HG03159 (cell line): ENCODE measurements at regions not wholly inside any gene's neighbourhood (a gene's known extent, or its start where the extent isn't known, plus 50 kb on each side); places are given as distances from the start of the nearest gene placed in this dataset.

Experiments used
- ATAC-seq: cut with Tn5 transposase; IDR thresholded peaks from one replicate; pipeline ENCODE4 v1.9.1; 2021; ENCODE audit warnings: mild to moderate bottlenecking, moderate library complexity; ENCODE audit not compliant: unreplicated experiment

DNA sequence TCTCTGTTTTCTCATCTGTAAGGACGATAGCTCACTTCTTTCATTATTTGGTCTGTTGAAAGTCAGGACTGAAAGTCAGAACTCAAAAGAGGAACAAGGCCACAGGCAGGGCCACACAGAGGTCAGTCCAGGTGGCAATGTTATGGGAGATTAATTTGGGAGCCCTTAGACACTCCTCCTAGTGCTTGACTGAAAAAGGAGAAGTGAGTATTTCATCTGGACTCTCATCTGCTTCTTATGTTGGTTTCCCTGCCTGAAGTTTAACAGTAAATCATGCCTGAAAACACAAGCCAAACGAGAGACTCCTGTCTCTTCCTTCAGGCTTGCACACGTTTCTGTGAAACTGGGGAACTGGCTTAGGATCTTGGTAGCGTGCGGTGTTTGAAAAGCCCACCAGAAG is 248.5 kb downstream of the BUB3 start:
- ATAC-seq: peak; percentile 81

DNA sequence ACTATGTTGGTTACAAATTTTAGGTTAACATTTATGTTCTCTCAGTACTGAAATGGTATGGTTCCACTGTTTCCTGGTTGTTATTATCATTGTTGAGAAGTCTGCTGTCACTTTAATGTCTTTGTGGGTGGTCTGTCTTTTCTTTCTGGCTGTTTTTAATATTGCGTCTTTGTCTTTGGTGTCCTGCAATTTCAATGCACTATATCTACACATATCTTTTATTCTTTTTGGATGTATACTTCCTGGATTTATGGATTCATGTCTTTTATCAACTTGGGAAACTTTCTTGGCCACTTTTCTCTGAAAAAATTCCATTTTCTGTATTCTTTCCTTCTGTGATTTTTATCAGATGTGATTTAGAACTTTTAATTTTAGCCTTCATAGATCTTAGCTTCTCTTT is 250.2 kb downstream of the BUB3 start:
- no peak for ATAC-seq

DNA sequence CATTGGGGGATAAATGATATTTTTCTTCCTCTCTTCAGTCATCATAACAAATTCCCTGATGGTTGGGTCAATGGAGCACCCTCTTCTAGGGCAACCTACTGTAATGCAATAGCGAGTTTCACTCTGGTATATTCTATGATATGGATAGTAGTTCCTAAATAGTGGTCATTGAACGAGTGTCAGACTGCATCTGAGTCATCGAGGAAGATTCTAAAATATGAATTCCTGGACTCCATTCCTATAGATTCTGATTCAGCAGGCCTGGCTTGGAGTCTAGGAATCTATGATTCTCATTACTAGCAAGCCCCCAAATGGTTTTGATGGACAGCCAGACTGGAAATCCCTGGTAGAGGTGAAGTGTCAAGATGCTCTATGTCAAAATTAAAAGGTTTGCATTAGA is 254.5 kb downstream of the BUB3 start:
- no peak for ATAC-seq

DNA sequence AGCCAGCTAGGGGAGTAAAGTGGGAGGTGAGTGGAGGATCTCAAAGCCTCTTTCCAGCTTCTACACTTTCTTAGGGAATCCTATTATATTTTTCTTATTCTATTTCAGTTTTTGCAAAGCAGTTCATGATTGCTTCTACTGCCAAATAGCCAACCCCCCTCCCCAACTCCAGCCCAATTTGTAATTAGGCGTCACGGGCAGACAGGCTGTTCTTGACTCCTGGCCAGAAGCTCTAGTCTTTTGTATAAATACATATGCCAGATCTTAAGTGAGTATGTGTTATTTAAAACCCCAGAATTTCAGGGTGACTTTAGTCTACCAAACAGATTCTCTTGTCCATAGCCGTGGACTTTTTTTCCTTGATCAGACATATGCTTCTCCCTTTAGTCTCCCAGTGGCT is 255.2 kb downstream of the BUB3 start:
- no peak for ATAC-seq

DNA sequence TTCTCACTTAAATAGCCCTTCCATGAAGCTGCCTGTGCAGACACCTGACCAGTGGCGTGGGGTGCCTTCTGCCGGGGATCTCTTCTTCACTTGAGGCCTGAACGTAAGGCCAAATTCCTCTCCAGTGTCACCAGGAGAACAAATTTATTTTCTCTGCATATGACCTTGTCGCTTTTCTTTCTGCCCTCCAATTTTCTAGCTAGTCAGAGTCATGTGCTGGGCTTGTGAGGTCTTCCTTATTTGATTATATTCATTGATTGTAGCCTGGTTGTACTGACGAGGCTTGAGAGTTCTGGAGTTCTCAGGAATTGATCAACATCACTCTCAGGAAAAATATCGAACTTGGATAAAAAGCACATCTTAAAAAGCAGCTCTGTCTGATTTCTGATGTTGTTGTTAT is 255.7 kb downstream of the BUB3 start:
- no peak for ATAC-seq

DNA sequence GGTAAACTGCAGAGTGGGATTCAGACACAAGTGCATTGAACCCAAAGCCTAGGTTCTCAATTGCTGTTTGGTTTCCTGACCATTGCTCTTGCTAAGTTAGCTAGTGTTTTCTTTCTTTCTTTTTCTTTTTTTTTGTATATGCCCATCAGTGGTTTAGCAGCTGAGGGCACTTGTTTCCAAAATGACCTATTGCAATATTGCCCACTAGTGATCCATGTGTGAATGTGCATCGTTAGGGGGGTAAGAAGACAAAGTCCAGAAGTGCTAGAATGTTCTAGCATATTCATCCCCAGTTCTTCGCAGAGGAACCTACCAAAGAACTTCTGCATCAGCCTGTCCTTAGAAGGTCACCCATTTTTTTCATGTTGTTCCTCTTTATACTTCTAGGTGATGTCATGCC is 252.8 kb upstream of the GPR26 start:
- ATAC-seq: no peak

DNA sequence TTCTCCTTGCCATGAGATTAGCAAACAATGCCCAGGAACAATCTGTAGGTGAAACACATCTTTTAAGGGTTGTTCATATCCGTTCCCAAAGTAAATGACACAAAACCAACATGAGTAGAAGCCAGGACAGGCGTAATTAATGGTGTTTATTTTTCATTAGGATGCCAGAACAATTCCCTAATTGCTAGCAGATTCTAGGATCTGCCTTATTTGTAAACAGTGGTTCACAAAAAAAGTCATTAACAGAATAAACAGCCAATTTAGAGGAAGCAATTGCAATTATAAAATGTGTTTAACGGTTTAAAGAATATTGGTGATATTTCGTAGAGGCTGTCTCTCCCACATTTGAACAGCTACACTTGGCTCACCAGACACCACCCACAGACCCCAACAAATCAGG is 250.6 kb upstream of the GPR26 start:
- no peak for ATAC-seq

DNA sequence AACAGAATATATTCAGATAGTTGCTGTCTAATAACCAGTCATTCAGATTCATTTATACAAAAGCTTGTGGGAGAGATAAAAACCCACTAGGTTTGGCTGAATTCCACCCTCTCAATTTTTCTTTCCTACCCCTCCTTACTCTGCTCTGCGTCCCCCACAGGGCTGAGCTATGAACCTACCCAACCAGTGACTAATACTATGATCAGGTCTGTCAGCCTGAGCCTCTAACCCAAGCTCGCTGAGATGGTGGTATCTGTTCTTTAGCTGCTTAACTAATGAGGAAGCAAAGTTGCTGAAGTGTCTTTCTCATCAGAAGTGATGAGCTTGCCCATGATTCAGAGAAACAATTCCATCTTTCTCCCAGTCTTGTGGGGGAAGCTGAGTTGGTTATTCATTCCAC is 248.7 kb upstream of the GPR26 start:
- ATAC-seq: no peak

DNA sequence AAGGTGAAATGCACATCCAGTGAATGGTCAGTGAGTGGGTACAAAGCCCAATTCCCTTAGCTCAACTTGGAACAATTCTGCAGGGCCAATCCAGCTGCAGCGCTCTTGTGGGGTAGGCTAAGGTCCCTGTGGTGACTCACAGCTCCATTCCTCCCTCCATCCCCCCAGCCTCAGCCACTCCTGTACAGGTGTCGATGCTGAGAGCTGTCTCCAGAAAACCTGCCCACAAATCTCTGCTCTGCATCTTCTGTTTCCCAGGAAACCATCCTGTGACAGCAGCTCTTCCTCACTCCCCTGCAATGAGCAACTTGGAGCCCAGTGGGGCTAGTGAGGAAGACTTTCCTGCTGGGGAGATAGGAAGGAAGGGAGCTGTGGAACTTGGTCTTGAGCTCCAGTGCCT is 244.7 kb upstream of the GPR26 start:
- no peak for ATAC-seq

DNA sequence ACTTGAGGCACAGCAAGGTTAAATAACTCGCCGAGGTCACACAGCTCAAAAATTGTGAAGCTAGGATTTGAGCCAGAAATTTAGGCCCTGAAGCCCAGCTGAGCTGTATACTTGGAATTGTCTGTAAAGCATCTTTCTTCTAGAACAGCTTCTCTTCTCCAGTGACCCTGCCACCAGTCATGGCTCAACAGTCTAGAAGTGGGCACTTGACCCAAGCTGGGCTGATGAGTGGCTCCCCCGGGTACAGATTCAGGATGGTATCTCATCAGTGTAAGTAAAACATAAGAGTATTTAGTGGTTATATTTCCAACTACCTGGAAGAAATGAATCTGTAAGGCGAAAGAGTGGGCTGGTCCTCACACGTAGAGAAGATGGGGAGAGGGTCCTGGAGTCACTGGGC is 243.9 kb upstream of the GPR26 start:
- ATAC-seq: no peak

DNA sequence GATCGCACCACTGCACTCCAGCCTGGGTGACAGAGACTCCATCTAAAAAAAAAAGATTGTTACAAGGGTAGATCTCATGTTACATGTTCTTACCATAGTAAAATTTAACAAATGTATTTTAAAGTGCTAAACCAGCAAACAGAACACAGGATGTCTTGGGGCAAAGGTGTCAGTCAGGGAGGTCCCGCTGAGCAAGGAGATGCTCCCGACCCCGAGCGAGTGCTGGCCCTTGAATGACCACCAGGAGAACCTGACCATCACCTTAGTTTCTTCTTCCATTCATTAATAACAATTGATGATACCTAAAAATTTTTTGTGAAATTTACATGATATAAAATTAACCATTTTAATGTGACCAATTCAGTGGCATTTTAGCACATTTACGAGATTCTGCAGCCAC is 241.6 kb upstream of the GPR26 start:
- no peak for ATAC-seq

DNA sequence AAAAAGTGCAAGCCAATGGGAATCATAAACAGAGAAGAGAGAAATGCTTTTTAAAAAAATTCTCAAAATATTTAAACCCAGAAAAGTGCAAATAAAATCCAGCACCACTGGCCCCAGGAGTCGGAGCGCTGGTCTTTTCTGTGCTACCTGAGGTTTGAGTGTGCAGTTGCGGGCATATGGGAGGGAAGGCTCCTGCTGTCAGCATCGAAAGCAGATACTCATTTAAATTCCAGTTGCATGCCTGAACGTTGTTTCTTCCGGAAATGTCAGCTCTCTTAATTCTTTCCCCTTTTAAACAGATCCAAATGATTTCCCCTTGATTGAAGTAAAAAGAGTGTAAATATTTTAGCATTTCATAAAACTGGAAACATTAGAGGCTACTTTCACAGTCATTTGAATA is 240.5 kb upstream of the GPR26 start:
- no peak for ATAC-seq

DNA sequence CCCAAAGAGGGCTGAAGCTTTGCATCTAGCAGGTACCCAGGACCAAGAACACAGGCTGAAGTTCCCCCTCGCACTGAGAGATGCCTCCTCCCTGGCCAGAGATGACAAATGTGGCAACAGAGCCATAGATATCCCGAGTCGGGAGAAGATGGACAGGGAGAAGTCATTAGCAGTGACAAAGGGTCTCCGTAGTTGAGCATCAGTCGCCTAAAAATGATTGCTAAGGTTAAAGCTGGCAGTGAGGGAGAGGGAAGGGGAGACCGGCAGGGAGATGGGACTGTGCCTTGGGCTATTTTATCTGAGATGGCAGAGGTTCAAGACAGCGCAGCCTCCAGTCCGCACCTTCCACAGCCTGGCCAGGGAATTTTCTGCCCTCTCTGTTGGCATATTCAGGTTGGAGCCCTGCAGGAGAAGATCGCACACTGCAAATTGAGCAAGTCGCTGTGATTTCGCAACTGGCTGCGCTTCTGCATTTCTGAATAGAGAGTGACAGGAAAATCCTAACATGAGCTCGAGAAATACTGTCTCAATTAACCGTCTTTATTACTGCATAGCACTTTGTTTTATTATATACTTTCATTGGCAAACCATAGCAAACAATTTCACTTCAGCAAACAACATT is 238.9 kb upstream of the GPR26 start:
- no peak for ATAC-seq

DNA sequence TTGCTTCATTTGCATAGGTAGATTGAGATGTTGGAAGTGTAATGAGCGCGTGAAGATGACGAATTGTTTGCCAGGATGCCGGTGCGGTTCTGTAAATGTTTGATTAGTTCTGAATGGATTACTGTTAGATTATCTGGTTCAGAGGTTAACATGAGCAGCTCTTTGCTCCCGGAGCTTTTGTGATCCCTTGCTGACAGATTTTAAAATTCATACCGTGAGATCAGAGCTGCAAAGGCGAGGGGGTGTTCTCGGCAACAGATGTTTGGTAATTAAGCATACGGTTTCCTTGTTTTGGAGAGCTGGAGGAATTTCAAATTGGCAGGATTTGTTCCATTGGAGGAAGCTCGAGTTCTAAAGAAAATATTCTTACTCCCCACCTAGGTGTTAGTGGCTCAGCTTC is 237.8 kb upstream of the GPR26 start:
- ATAC-seq: no peak

DNA sequence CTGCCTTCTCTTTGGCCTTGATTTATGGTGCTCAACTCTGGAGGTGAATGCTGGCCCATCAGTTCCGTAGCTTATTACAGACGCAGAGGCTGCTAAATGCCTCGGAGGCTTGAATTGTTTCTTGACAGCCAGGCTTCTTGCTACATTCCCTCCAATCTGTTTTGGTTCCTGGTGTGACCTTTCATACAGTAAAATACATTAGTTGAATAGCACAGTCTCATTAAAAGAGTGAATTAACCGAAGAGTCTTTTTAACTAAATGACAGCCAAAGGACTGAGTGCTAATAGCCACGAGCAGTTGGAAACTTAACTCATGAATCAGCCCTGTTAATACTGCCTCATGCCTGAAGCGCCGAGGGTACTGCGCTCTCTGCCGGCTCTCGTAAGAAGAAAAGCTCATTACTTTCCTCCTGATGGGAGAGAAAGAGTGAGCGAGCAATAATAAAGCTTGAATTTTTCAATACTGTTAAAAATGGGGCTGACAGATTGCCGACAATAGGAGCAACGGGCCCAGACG is 236.4 kb upstream of the GPR26 start:
- no peak for ATAC-seq

DNA sequence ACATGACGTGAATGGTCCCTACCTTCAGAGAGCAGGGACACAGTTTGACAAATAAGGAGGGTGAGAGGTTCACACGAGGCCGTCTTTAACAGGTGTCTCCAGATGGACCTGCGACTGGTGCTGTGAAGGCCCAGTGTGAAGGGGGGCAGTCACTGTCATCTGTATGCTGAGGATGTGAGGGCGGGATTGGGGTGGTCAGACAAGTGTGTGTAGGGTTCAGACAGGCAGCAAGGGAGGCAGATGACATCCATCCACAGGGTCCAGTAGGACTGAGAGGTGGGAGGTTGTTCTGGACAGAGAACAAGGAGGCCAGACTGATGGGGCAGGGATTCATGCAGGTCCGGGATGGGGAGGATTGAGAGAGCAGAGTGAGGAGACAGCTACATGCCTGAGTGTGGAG is 232.6 kb upstream of the GPR26 start:
- no peak for ATAC-seq

DNA sequence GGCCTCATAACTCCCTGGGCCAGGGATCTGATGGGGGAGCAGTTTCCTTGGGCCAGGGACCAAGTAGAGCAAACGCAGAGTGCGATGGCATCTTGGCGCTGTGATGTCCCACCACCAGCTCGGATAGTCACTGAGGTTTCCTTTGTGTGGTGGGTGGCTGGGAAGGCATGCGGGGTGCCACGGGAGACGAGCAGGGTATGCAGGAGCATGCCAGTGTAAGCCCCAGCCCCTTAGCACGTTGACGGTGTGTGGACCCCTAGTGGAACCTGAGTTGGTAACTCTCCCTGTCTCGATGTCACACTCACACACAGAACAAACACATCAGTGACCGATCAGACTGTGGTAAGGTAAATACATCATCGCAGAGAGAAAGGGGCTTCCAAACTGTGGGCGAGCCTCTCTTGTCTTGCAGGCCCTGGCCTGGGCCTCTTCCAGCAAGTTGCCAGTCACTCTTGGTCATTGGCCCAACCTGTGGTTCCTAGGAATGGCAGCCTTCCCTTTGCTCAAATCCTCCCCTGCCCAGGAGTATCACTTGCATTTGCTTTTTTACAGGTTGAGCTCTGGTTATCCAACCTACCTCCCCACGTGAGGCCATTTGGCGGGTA is 231.6 kb upstream of the GPR26 start:
- ATAC-seq: no peak

DNA sequence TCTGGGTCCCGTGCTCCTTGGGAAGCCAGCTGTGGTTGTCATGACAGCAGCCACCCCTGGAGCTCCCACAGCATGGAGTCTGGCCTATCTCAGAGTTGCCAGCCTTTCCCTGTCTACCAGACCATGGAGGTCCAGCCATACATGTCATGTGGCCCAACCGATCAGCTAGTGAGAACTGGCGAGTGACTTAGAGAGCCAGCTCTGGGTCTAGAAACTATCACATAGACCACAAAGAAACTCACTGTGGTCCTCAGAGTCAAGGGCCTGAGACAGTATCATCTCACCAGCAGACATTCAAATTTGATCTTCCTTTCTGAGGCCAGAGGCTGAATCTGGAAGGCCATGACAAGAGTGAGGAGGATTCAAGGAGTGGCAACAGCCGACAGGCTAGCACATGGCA is 223.3 kb upstream of the GPR26 start:
- ATAC-seq: peak; percentile 92

DNA sequence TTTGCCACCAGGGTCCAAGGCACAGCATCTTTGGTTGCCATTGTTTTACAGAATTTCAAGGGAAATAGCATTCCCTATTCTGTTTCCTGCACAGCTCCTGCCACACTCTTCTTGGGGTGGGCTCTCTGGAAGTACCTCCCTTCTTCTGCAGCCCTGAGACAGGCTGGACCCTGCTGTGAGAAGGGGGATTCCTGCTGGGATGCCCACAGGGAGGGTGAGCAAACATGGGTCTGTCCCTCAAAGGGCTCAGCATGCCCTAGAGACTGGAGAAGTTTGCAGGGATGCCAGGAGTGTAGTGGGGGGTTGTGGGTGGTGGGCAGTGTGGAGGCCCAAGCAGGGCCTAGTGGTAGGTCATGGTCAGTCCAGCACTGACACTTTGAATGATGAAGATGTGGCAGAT is 222.2 kb upstream of the GPR26 start:
- ATAC-seq: no peak

DNA sequence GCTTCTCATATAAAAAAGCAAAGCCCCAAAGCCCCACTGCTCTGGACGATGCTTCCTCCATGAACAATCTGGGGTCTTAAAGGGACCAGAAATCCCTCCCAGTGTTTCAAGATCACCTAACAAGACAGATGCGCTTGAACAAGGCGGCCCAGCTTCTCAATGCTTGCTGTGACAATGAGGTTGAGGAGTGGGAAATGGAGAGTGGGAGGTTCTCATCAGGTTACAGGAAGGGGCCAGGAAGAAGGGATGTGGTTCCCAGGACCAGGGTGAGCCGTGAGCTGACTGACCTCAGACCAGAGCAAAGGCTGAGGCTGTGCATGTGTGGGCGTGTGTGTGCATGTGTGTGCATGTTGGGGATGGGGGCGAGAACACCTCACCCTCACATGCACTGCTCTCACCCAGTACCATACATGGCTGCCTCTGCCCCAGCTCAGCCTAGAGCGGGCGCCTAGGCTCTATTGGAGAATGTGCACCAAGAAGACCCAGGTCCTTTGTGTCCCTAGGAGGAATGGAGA is 220.8 kb upstream of the GPR26 start:
- no peak for ATAC-seq

DNA sequence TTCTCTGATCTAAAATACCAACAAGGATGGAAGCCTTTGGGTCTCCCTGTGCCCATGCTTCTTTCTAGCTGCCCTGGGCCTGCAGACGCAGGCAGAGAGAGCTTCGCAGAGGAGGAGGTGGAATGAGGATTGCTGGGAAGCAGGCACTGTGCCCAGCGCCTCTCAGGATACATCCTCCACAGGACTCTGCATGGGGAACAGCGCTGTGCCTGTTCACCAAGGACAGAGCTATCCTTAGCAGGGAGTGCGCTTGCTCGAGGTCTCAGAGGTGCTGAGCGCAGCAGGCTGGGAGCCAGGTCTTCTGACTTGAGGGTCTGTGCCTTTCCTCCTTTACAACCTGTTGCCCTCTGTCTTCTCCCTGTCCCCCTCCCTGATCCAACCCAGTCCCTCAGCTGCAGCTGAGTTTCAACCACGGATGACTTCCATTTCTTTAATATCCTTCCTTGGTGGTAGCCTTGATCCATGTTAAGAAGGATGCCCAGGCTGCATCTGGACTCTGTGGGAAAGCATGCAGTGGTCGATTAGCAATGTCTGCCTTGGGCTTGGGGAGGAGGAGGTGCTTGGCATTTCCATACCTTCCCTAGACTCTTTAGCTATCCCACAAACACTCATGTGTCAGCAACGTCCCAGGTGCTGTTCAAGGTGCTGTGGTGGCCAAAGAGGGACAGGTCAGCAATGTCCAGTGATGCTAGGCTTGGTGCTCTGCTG is 219.6 kb upstream of the GPR26 start:
- no peak for ATAC-seq
